ENCODE measurements at regions not wholly inside any gene's neighbourhood (a gene's known extent, or its start where the extent isn't known, plus 50 kb on each side); places are given as distances from the start of the nearest gene placed in this dataset.

- Mint-ChIP-seq H3K36me3 (ENCODE audit: low read depth) (no peaks in the 10 kb centered on the region; the same call in 1 of the 2 replicates), H3K27ac (no peak overlapping the region), H3K4me3 (no peak overlapping the region), H3K27me3 (ENCODE audit: insufficient read depth) (peaks cover 4% of the 10 kb centered on the region), H3K9me3 (no peaks in the 10 kb centered on the region; the same call in 1 of the 2 replicates), H3K4me1 (ENCODE audit: low read depth) (no peaks in the 10 kb centered on the region)
- no peak for DNase-seq
- TF ChIP-seq, protein P1, sequence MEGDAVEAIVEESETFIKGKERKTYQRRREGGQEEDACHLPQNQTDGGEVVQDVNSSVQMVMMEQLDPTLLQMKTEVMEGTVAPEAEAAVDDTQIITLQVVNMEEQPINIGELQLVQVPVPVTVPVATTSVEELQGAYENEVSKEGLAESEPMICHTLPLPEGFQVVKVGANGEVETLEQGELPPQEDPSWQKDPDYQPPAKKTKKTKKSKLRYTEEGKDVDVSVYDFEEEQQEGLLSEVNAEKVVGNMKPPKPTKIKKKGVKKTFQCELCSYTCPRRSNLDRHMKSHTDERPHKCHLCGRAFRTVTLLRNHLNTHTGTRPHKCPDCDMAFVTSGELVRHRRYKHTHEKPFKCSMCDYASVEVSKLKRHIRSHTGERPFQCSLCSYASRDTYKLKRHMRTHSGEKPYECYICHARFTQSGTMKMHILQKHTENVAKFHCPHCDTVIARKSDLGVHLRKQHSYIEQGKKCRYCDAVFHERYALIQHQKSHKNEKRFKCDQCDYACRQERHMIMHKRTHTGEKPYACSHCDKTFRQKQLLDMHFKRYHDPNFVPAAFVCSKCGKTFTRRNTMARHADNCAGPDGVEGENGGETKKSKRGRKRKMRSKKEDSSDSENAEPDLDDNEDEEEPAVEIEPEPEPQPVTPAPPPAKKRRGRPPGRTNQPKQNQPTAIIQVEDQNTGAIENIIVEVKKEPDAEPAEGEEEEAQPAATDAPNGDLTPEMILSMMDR (IDR thresholded peaks at IDR 0.05) = no peak
Measured at GRCh38 chr1:56394298-56394697, 185.1 kb downstream of the PLPP3 start.

- Mint-ChIP-seq H3K36me3 (ENCODE audit: low read depth) (no peaks in the 10 kb centered on the region; the same call in 1 of the 2 replicates), H3K4me1 (ENCODE audit: low read depth) (no peaks in the 10 kb centered on the region), H3K9me3 (no peaks in the 10 kb centered on the region), H3K27ac (no peak overlapping the region), H3K27me3 (ENCODE audit: insufficient read depth) (peaks cover 4% of the 10 kb centered on the region), H3K4me3 (no peak overlapping the region)
- TF ChIP-seq, protein P1 (IDR thresholded peaks at IDR 0.05) = no peak
- no peak for DNase-seq
Measured at GRCh38 chr1:56390934-56391731, 188.2 kb downstream of the PLPP3 start.

DNA sequence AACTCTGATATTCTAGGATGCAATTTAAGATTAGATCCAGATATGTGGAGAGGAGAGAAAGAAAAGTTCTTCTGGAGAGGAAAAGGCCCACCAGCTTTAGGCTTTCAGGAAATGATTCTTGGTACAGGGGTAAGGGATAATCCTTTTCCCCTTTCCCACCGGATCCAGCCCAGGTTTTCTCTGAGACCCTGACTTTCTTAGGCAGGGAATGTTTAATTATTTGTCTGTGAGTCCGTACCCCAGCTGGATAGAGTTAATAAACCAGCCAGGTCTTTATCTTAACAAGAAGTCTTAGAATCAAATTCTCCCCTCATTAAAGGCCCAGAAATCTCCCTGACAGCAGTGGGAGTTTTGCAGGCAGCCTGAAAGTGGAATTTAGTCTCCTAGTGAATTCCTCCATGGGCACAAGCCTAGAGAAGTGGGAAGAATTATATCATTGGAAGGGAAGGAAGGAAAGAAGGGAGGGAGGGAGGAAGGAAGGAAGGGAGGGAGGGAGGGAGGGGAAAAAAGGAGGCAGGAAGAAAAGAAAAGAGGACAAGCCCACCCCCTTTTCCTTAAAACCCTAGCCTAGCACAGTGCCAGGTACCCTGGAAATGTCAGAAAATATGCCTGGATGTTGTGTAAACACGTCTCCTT lies 189.0 kb downstream of the PLPP3 start:
- Mint-ChIP-seq H3K4me3 (no peak overlapping the region), H3K9me3 (no peaks in the 10 kb centered on the region)
- TF ChIP-seq, protein P1 (IDR thresholded peaks at IDR 0.05) = no peak

DNA sequence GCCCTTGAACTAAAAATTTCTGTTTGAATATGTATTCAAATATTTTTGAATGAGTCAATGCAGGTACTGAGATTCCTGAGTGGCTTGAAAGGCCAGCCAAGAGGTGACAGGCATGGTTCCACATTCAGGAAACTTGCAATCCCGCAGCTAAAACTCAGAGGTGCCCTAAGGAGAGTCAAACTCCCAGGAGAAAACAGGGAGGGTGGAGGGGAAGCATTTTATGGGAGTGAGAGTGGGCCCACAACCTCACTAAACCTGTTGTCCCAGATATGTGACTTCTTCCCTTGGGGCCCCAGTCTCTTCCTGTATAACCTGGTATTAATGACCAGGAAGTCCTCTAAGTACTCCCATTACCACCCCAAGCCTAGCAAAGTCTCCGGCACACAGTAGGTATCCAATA lies 189.6 kb downstream of the PLPP3 start:
- no peaks in the 10 kb centered on the region; the same call in 1 of the 2 replicates for H3K36me3 Mint-ChIP-seq (ENCODE audit: low read depth)
- peaks cover 4% of the 10 kb centered on the region for H3K27me3 Mint-ChIP-seq (ENCODE audit: insufficient read depth)
- H3K4me1 Mint-ChIP-seq (ENCODE audit: low read depth) = no peaks in the 10 kb centered on the region
- H3K9me3 Mint-ChIP-seq = no peaks in the 10 kb centered on the region
- TF ChIP-seq, protein P1 (IDR thresholded peaks at IDR 0.05) = no peak
- no peak for DNase-seq
- H3K4me3 Mint-ChIP-seq = no peak overlapping the region
- H3K27ac Mint-ChIP-seq = no peak overlapping the region

More for the DNA sequence above, 189.0 kb downstream of the PLPP3 start:
- Mint-ChIP-seq H3K36me3 (ENCODE audit: low read depth) (no peaks in the 10 kb centered on the region; the same call in 1 of the 2 replicates), H3K27me3 (ENCODE audit: insufficient read depth) (peaks cover 4% of the 10 kb centered on the region), H3K27ac (no peak overlapping the region), H3K4me1 (ENCODE audit: low read depth) (no peaks in the 10 kb centered on the region)
- DNase-seq = no peak

- Mint-ChIP-seq H3K9me3 (no peaks in the 10 kb centered on the region), H3K4me3 (no peak overlapping the region), H3K36me3 (ENCODE audit: low read depth) (no peaks in the 10 kb centered on the region; the same call in 1 of the 2 replicates), H3K4me1 (ENCODE audit: low read depth) (no peaks in the 10 kb centered on the region), H3K27me3 (ENCODE audit: insufficient read depth) (no peaks in the 10 kb centered on the region; the same call in 1 of the 2 replicates), H3K27ac (no peak overlapping the region)
- no peak for DNase-seq
- TF ChIP-seq, protein P1 (IDR thresholded peaks at IDR 0.05) = no peak
Measured at GRCh38 chr1:56387071-56387740, 192.2 kb downstream of the PLPP3 start.
